ENCODE measurements at regions not wholly inside any gene's neighbourhood (a gene's known extent, or its start where the extent isn't known, plus 50 kb on each side); places are given as distances from the start of the nearest gene placed in this dataset.

DNA sequence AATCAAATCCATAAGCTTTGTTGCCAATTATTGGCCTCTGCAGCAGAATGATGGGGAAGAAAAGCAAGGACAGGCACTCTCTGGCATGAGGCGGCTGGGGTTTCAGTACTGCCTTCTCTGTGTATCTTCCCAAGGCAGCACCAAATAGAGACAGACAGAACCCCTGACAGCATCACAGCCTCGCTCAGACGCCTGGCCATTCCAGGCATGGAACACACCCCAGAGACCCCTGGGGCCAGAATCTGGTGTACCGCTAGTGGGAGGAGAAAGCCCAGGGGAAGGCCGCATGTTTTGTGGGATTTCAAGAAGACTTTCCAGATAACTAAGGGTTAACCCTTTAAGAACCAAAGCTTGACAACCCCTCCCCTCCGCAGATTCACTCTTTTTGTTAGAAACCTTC, 282.1 kb downstream of the EN1 start:
- H3K4me3 ChIP-seq (ENCODE audit: insufficient read depth, low read length, poor library complexity, severe bottlenecking) = no peak overlapping the region
- H3K36me3 ChIP-seq (ENCODE audit: low read length) = no peaks in the 10 kb centered on the region
- TF ChIP-seq, protein P1, sequence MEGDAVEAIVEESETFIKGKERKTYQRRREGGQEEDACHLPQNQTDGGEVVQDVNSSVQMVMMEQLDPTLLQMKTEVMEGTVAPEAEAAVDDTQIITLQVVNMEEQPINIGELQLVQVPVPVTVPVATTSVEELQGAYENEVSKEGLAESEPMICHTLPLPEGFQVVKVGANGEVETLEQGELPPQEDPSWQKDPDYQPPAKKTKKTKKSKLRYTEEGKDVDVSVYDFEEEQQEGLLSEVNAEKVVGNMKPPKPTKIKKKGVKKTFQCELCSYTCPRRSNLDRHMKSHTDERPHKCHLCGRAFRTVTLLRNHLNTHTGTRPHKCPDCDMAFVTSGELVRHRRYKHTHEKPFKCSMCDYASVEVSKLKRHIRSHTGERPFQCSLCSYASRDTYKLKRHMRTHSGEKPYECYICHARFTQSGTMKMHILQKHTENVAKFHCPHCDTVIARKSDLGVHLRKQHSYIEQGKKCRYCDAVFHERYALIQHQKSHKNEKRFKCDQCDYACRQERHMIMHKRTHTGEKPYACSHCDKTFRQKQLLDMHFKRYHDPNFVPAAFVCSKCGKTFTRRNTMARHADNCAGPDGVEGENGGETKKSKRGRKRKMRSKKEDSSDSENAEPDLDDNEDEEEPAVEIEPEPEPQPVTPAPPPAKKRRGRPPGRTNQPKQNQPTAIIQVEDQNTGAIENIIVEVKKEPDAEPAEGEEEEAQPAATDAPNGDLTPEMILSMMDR (IDR thresholded peaks at IDR 0.05; ENCODE audit: insufficient read depth, low read length, poor library complexity, severe bottlenecking) = no peak
- TF ChIP-seq EZH2phosphoT487 (conservative IDR thresholded peaks at IDR 0.05; ENCODE audit: low read length) = no peak
- H3K27ac ChIP-seq (ENCODE audit: low read depth, low read length) = no peak overlapping the region
- no peaks in the 10 kb centered on the region for H4K20me1 ChIP-seq (ENCODE audit: low read depth, low read length)
- no peaks in the 10 kb centered on the region for H3F3A ChIP-seq (ENCODE audit: insufficient read depth)
- H3K4me2 ChIP-seq (ENCODE audit: low read depth, low read length, poor library complexity, severe bottlenecking) = no peak overlapping the region
- H3K9ac ChIP-seq (ENCODE audit: low read length) = no peak overlapping the region
- H3K27me3 ChIP-seq (ENCODE audit: low read length) = no peaks in the 10 kb centered on the region
- H2AFZ ChIP-seq (ENCODE audit: low read depth, low read length, severe bottlenecking) = no peak overlapping the region
- H3K9me3 ChIP-seq (ENCODE audit: insufficient read depth, low read length) = no peaks in the 10 kb centered on the region
- H3K9me2 ChIP-seq (replicated peaks; ENCODE audit: insufficient read depth, low read length) = no peaks in the 10 kb centered on the region
- H3K79me2 ChIP-seq (ENCODE audit: insufficient read depth, low read length) = no peaks in the 10 kb centered on the region

DNA sequence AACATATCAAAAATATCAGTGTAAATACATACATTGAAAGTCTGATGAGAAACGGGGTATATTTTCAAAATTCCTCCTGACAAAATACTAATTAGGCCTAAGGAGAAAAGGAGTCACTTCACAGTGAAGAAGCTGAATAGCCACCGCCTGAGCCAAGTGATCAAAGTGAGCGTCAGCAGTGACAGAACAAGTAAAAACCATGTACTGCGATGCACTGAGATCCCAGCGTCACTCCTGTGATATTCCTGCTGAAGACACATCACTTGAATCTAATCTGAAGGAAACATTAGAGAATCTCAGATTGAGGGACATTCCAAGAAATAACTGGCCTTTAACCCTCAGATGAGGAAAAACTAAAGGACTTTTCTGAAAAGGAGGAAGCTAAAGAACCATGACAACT, 285.3 kb downstream of the EN1 start:
- Histone ChIP-seq H3K4me2 (ENCODE audit: low read depth, low read length, poor library complexity, severe bottlenecking) (no peak overlapping the region), H3K79me2 (ENCODE audit: insufficient read depth, low read length) (no peaks in the 10 kb centered on the region), H3K9me3 (ENCODE audit: insufficient read depth, low read length) (no peaks in the 10 kb centered on the region), H2AFZ (ENCODE audit: low read depth, low read length, severe bottlenecking) (no peak overlapping the region), H3K9me2 (replicated peaks; ENCODE audit: insufficient read depth, low read length) (no peaks in the 10 kb centered on the region), H3K27ac (ENCODE audit: low read depth, low read length) (no peak overlapping the region), H3F3A (ENCODE audit: insufficient read depth) (no peaks in the 10 kb centered on the region), H3K27me3 (ENCODE audit: low read length) (no peaks in the 10 kb centered on the region), H3K36me3 (ENCODE audit: low read length) (no peaks in the 10 kb centered on the region), H3K4me3 (ENCODE audit: insufficient read depth, low read length, poor library complexity, severe bottlenecking) (no peak overlapping the region), H4K20me1 (ENCODE audit: low read depth, low read length) (no peaks in the 10 kb centered on the region), H3K9ac (ENCODE audit: low read length) (no peak overlapping the region)
- no peak for TF ChIP-seq EZH2phosphoT487 (conservative IDR thresholded peaks at IDR 0.05; ENCODE audit: low read length)
- TF ChIP-seq, protein P1 (IDR thresholded peaks at IDR 0.05; ENCODE audit: insufficient read depth, low read length, poor library complexity, severe bottlenecking) = no peak

DNA sequence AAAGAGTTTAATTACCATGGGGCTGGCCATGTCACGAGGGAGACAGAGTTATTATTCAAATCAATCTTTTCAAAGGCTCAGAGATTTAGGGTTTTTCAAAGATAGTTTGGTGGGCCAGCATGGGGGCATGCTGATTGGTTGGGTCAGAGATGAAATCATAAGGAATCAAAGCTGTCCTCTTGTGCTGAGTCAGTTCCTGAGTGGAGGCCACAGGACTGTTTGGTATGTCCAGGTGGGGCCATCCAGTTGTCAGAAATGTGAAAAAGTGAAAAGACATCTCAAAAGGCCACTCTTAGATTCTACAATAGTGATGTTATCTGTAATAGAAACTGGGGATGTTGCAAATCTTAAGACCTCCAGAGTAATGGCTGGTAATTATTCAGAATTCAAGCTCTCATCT, 288.6 kb downstream of the EN1 start:
- no peaks in the 10 kb centered on the region for H3F3A ChIP-seq (ENCODE audit: insufficient read depth)
- no peaks in the 10 kb centered on the region for H4K20me1 ChIP-seq (ENCODE audit: low read depth, low read length)
- H3K27me3 ChIP-seq (ENCODE audit: low read length) = no peaks in the 10 kb centered on the region
- no peak overlapping the region for H3K27ac ChIP-seq (ENCODE audit: low read depth, low read length)
- H3K9me2 ChIP-seq (replicated peaks; ENCODE audit: insufficient read depth, low read length) = no peaks in the 10 kb centered on the region
- no peak overlapping the region for H3K9ac ChIP-seq (ENCODE audit: low read length)
- no peak overlapping the region for H3K4me2 ChIP-seq (ENCODE audit: low read depth, low read length, poor library complexity, severe bottlenecking)
- H3K79me2 ChIP-seq (ENCODE audit: insufficient read depth, low read length) = no peaks in the 10 kb centered on the region
- H3K36me3 ChIP-seq (ENCODE audit: low read length) = no peaks in the 10 kb centered on the region
- H3K9me3 ChIP-seq (ENCODE audit: insufficient read depth, low read length) = no peaks in the 10 kb centered on the region
- H3K4me3 ChIP-seq (ENCODE audit: insufficient read depth, low read length, poor library complexity, severe bottlenecking) = no peak overlapping the region
- H2AFZ ChIP-seq (ENCODE audit: low read depth, low read length, severe bottlenecking) = no peak overlapping the region
- no peak for TF ChIP-seq EZH2phosphoT487 (conservative IDR thresholded peaks at IDR 0.05; ENCODE audit: low read length)
- TF ChIP-seq, protein P1 (IDR thresholded peaks at IDR 0.05; ENCODE audit: insufficient read depth, low read length, poor library complexity, severe bottlenecking) = no peak

DNA sequence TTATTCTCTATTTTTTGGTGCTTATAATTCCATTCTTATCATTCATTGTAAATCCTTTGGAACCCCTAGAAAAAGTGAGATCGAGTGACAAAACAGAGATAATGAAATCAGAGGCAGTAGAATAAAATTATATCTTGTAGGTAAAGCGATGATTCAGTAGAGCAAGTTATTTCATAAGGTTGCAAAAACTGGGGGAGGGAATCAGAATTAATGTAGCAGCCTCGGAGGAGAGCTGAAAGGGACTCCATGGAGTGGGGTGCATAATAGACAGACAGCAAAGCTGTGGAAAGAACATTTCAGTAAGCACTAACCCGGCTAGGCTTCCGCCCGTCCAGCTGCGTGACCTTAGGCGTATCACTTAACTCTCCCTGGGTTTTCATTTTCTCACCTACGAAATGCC, 289.7 kb downstream of the EN1 start:
- no peak overlapping the region for H3K4me2 ChIP-seq (ENCODE audit: low read depth, low read length, poor library complexity, severe bottlenecking)
- H3K27ac ChIP-seq (ENCODE audit: low read depth, low read length) = no peak overlapping the region
- no peak overlapping the region for H2AFZ ChIP-seq (ENCODE audit: low read depth, low read length, severe bottlenecking)
- H4K20me1 ChIP-seq (ENCODE audit: low read depth, low read length) = no peaks in the 10 kb centered on the region
- no peaks in the 10 kb centered on the region for H3K36me3 ChIP-seq (ENCODE audit: low read length)
- no peak overlapping the region for H3K4me3 ChIP-seq (ENCODE audit: insufficient read depth, low read length, poor library complexity, severe bottlenecking)
- no peaks in the 10 kb centered on the region for H3K79me2 ChIP-seq (ENCODE audit: insufficient read depth, low read length)
- no peaks in the 10 kb centered on the region for H3K9me3 ChIP-seq (ENCODE audit: insufficient read depth, low read length)
- no peak overlapping the region for H3K9ac ChIP-seq (ENCODE audit: low read length)
- H3K9me2 ChIP-seq (replicated peaks; ENCODE audit: insufficient read depth, low read length) = no peaks in the 10 kb centered on the region
- no peaks in the 10 kb centered on the region for H3F3A ChIP-seq (ENCODE audit: insufficient read depth)
- no peaks in the 10 kb centered on the region for H3K27me3 ChIP-seq (ENCODE audit: low read length)
- TF ChIP-seq, protein P1 (IDR thresholded peaks at IDR 0.05; ENCODE audit: insufficient read depth, low read length, poor library complexity, severe bottlenecking) = no peak
- TF ChIP-seq EZH2phosphoT487 (conservative IDR thresholded peaks at IDR 0.05; ENCODE audit: low read length) = no peak

All from SU-DHL-6 (cell line).